Osteocyte (in vitro differentiated cells): ENCODE measurements at regions not wholly inside any gene's neighbourhood (a gene's known extent, or its start where the extent isn't known, plus 50 kb on each side); places are given as distances from the start of the nearest gene placed in this dataset.
"Not testable (repeated sequence)": the region's sequence is repeated elsewhere in the genome, so short reads cannot be mapped to it uniquely, and the experiment has no call there.

Source experiments
- DNase-seq: peaks from one replicate; pipeline ENCODE4 v3.0.0; 2021; ENCODE audit warnings: mixed read lengths; ENCODE audit not compliant: unreplicated experiment; ENCODE audit errors: extremely low spot score
- H3K27ac Mint-ChIP-seq: one replicate; pipeline ENCODE4 v1.8.0; 2021; ENCODE audit warnings: mild to moderate bottlenecking, mixed read lengths; ENCODE audit not compliant: unreplicated experiment
- H3K27me3 Mint-ChIP-seq: one replicate; pipeline ENCODE4 v1.8.0; 2021; ENCODE audit warnings: mixed read lengths; ENCODE audit not compliant: unreplicated experiment
- H3K36me3 Mint-ChIP-seq: one replicate; pipeline ENCODE4 v1.8.0; 2021; ENCODE audit warnings: mixed read lengths; ENCODE audit not compliant: unreplicated experiment
- H3K4me1 Mint-ChIP-seq: one replicate; pipeline ENCODE4 v1.8.0; 2021; ENCODE audit warnings: mixed read lengths; ENCODE audit not compliant: unreplicated experiment
- H3K4me3 Mint-ChIP-seq: one replicate; pipeline ENCODE4 v1.8.0; 2021; ENCODE audit warnings: mild to moderate bottlenecking, moderate library complexity, mixed read lengths; ENCODE audit not compliant: unreplicated experiment
- H3K9me3 Mint-ChIP-seq: one replicate; pipeline ENCODE4 v1.8.0; 2021; ENCODE audit warnings: mixed read lengths; ENCODE audit not compliant: unreplicated experiment
- CTCF ChIP-seq: fragments of 200-600 bp; sonication (generic); IDR thresholded peaks from 2 replicates; pipeline ENCODE4 v1.5.0; 2021; ENCODE audit warnings: antibody characterized with exemption, mild to moderate bottlenecking, moderate library complexity

GRCh38 chr2:11079136-11079824 is 76.0 kb upstream of the SLC66A3 start:
- H3K9me3 Mint-ChIP-seq = no peaks in the 10 kb centered on the region
- no peaks in the 10 kb centered on the region for H3K4me1 Mint-ChIP-seq
- no peaks in the 10 kb centered on the region for H3K36me3 Mint-ChIP-seq
- peak; percentile 30 for DNase-seq
- TF ChIP-seq CTCF = no peak
- H3K4me3 Mint-ChIP-seq = no peak overlapping the region
- H3K27me3 Mint-ChIP-seq = peaks cover 4% of the 10 kb centered on the region
- no peak overlapping the region for H3K27ac Mint-ChIP-seq

DNA sequence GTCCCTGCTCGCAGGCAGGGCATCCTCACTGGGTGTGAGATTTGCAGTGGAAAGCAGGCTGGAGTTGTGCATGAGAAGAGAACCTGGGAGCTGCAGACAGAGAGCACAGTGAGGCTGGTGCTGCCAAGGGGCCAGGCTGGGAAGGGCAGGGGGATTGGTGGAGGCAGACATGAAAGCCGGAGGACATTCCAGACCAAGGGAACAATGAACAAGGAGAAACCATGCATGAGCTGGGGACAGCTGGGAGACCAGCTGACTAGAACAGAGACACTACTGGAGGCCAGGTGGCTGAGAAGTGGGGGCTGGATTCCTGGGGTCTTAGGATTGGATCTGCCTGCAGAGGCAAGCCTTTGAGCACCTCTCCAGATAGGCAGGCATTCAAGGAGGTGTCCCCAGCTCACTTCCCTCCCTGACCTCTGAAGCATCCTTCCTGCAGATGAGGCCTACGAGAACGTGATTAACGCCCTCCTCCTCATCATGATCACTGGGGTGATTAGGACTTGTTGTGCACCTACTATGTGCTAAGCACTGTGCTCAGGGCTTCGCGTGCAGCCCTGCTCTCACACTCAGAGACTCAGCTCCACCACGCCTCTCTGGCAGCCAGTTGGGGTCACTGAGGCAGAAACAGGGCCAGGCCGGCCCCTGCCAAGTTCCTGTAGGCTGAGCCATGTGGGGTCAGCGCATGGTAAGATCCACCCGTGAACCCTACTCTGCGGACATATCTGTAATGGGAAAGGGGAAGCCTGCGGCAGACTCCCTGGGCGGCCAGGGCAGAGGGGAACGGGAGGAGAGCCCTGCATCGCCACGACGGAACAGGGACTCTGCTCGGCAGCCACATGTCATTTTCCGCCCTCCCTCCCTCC is 74.8 kb upstream of the SLC66A3 start:
- peaks cover 15% of the 10 kb centered on the region for H3K27me3 Mint-ChIP-seq
- no peak for TF ChIP-seq CTCF
- H3K27ac Mint-ChIP-seq = no peak overlapping the region
- no peaks in the 10 kb centered on the region for H3K36me3 Mint-ChIP-seq
- no peak overlapping the region for H3K4me3 Mint-ChIP-seq
- no peaks in the 10 kb centered on the region for H3K9me3 Mint-ChIP-seq
- peak; percentile 73 for DNase-seq
- H3K4me1 Mint-ChIP-seq = no peaks in the 10 kb centered on the region

DNA sequence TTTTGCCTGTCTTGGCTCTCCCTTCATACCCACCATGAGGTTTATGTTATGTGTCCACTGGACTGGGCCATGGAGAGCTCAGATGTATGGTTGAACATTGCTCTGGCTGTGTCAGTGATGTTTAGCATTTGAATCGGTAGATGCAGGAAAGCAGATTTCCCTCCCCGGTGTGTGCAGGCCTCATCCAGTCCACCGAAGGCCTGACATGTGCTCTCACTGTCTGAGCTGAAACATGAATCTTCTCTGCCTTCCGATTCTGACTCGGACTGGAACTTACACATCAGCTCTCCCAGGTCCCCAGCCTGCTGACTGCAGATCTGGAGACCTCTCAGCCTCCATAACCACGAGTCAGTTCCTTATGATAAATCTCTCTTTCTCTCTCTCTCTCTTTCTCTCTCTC is 72.4 kb upstream of the SLC66A3 start:
- Mint-ChIP-seq H3K9me3 (no peaks in the 10 kb centered on the region), H3K27me3 (peaks cover 17% of the 10 kb centered on the region), H3K27ac (no peak overlapping the region), H3K4me3 (no peak overlapping the region), H3K4me1 (no peaks in the 10 kb centered on the region), H3K36me3 (no peaks in the 10 kb centered on the region)
- TF ChIP-seq CTCF = no peak
- DNase-seq = peak; percentile 60

GRCh38 chr2:11088821-11089220 is 66.4 kb upstream of the SLC66A3 start:
- H3K4me1 Mint-ChIP-seq, H3K4me3 Mint-ChIP-seq, H3K36me3 Mint-ChIP-seq, H3K9me3 Mint-ChIP-seq, H3K27ac Mint-ChIP-seq: not testable (repeated sequence)
- DNase-seq = peak; percentile 59
- H3K27me3 Mint-ChIP-seq = peaks cover 26% of the 10 kb centered on the region

GRCh38 chr2:11090187-11090586 is 65.1 kb upstream of the SLC66A3 start:
- DNase-seq = peak; percentile 4
- TF ChIP-seq CTCF = no peak
- Mint-ChIP-seq H3K36me3 (no peaks in the 10 kb centered on the region), H3K27ac (no peak overlapping the region), H3K27me3 (peaks cover 23% of the 10 kb centered on the region), H3K9me3 (no peaks in the 10 kb centered on the region), H3K4me1 (no peaks in the 10 kb centered on the region), H3K4me3 (no peak overlapping the region)
